HCT116 (cell line): ENCODE measurements at regions not wholly inside any gene's neighbourhood (a gene's known extent, or its start where the extent isn't known, plus 50 kb on each side); places are given as distances from the start of the nearest gene placed in this dataset.

Experiments
- FOSL1 ChIP-seq: IDR thresholded peaks from 2 replicates; pipeline ENCODE4 v1.6.1; 2012; ENCODE audit warnings: low read depth
- POLR2A ChIP-seq: IDR thresholded peaks from 2 replicates; pipeline ENCODE4 v1.7.0; 2011; ENCODE audit warnings: borderline replicate concordance; ENCODE audit not compliant: insufficient read depth, insufficient read length; ENCODE audit errors: extremely low read depth
- TF ChIP-seq, protein P1 (sequence below): IDR thresholded peaks from 2 replicates; pipeline ENCODE4 v1.6.1; 2012
- TF ChIP-seq, protein P2 (sequence below): IDR thresholded peaks from 2 replicates; pipeline ENCODE4 v1.6.1; 2012

- TF ChIP-seq, protein P1, sequence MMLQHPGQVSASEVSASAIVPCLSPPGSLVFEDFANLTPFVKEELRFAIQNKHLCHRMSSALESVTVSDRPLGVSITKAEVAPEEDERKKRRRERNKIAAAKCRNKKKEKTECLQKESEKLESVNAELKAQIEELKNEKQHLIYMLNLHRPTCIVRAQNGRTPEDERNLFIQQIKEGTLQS = no peak
- TF ChIP-seq FOSL1 (no peak), POLR2A (no peak)
- TF ChIP-seq, protein P2, sequence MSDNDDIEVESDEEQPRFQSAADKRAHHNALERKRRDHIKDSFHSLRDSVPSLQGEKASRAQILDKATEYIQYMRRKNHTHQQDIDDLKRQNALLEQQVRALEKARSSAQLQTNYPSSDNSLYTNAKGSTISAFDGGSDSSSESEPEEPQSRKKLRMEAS = no peak
Observed at GRCh38 chr2:128981353-128981752, 662.7 kb upstream of the HS6ST1 start.
